ENCODE measurements at regions not wholly inside any gene's neighbourhood (a gene's known extent, or its start where the extent isn't known, plus 50 kb on each side); places are given as distances from the start of the nearest gene placed in this dataset.
"Not testable (repeated sequence)": the region's sequence is repeated elsewhere in the genome, so short reads cannot be mapped to it uniquely, and the experiment has no call there.

GRCh38 chr1:221869779-221870178 is 127.9 kb upstream of the DUSP10 start:
- DNase-seq (ENCODE audit: low read depth, low spot score): no peak

GRCh38 chr1:221868593-221869303 is 126.9 kb upstream of the DUSP10 start:
- no peak overlapping the region for H3K4me3 ChIP-seq (ENCODE audit: low read length)
- no peak for DNase-seq (ENCODE audit: low read depth, low spot score)

More at GRCh38 chr1:221869779-221870178, 127.9 kb upstream of the DUSP10 start:
- H3K4me3 ChIP-seq (ENCODE audit: low read length): no peak overlapping the region

- no peak for DNase-seq (ENCODE audit: low read depth, low spot score)
- no peak overlapping the region for H3K4me3 ChIP-seq (ENCODE audit: low read length)
Observed at GRCh38 chr1:221867003-221867402, 125.1 kb upstream of the DUSP10 start.

GRCh38 chr1:221865808-221866207 is 123.9 kb upstream of the DUSP10 start:
- DNase-seq (ENCODE audit: low read depth, low spot score): no peak
- no peak overlapping the region for H3K4me3 ChIP-seq (ENCODE audit: low read length)

GRCh38 chr1:221863635-221864034 is 121.7 kb upstream of the DUSP10 start:
- no peak for DNase-seq (ENCODE audit: low read depth, low spot score)

GRCh38 chr1:221862971-221863370 is 121.1 kb upstream of the DUSP10 start:
- DNase-seq (ENCODE audit: low read depth, low spot score): no peak
- H3K4me3 ChIP-seq (ENCODE audit: low read length): no peak overlapping the region

More at GRCh38 chr1:221863635-221864034, 121.7 kb upstream of the DUSP10 start:
- no peak overlapping the region for H3K4me3 ChIP-seq (ENCODE audit: low read length)

- no peak overlapping the region for H3K4me3 ChIP-seq (ENCODE audit: low read length)
- DNase-seq (ENCODE audit: low read depth, low spot score): no peak
Observed at GRCh38 chr1:221858818-221859611, 117.1 kb upstream of the DUSP10 start.

GRCh38 chr1:221857094-221857444 is 115.2 kb upstream of the DUSP10 start:
- peak; percentile 18 for DNase-seq (ENCODE audit: low read depth, low spot score)
- H3K4me3 ChIP-seq (ENCODE audit: low read length): not testable (repeated sequence)

- no peak overlapping the region for H3K4me3 ChIP-seq (ENCODE audit: low read length)
- DNase-seq (ENCODE audit: low read depth, low spot score): no peak
Observed at GRCh38 chr1:221856228-221857093, 114.6 kb upstream of the DUSP10 start.

GRCh38 chr1:221855156-221855555 is 113.3 kb upstream of the DUSP10 start:
- no peak for DNase-seq (ENCODE audit: low read depth, low spot score)
- no peak overlapping the region for H3K4me3 ChIP-seq (ENCODE audit: low read length)

GRCh38 chr1:221851336-221851735 is 109.4 kb upstream of the DUSP10 start:
- no peak for DNase-seq (ENCODE audit: low read depth, low spot score)
- no peak overlapping the region for H3K4me3 ChIP-seq (ENCODE audit: low read length)

- DNase-seq (ENCODE audit: low read depth, low spot score): no peak
- H3K4me3 ChIP-seq (ENCODE audit: low read length): no peak overlapping the region
Observed at GRCh38 chr1:221850470-221851187, 108.7 kb upstream of the DUSP10 start.

- no peak overlapping the region for H3K4me3 ChIP-seq (ENCODE audit: low read length)
- no peak for DNase-seq (ENCODE audit: low read depth, low spot score)
Observed at GRCh38 chr1:221849897-221850296, 108.0 kb upstream of the DUSP10 start.

GRCh38 chr1:221849110-221849509 is 107.2 kb upstream of the DUSP10 start:
- no peak for DNase-seq (ENCODE audit: low read depth, low spot score)
- H3K4me3 ChIP-seq (ENCODE audit: low read length): no peak overlapping the region

- no peak for DNase-seq (ENCODE audit: low read depth, low spot score)
- no peak overlapping the region for H3K4me3 ChIP-seq (ENCODE audit: low read length)
Observed at GRCh38 chr1:221847676-221848075, 105.8 kb upstream of the DUSP10 start.

GRCh38 chr1:221845650-221846371 is 103.9 kb upstream of the DUSP10 start:
- no peak for DNase-seq (ENCODE audit: low read depth, low spot score)
- no peak overlapping the region for H3K4me3 ChIP-seq (ENCODE audit: low read length)

- no peak for DNase-seq (ENCODE audit: low read depth, low spot score)
- H3K4me3 ChIP-seq (ENCODE audit: low read length): no peak overlapping the region
Observed at GRCh38 chr1:221841983-221842335, 100.1 kb upstream of the DUSP10 start.

- DNase-seq (ENCODE audit: low read depth, low spot score): no peak
Observed at GRCh38 chr1:221841251-221841982, 99.5 kb upstream of the DUSP10 start.

More at GRCh38 chr1:221841251-221841982, 99.5 kb upstream of the DUSP10 start:
- no peak overlapping the region for H3K4me3 ChIP-seq (ENCODE audit: low read length)
